CD14-positive monocyte (primary cell): ENCODE measurements at regions not wholly inside any gene's neighbourhood (a gene's known extent, or its start where the extent isn't known, plus 50 kb on each side); places are given as distances from the start of the nearest gene placed in this dataset.

Source experiments
- DNase-seq, 3 donors: peaks; one replicate each; pipeline ENCODE4 v3.0.0-alpha.2; 2011 to 2022
- H2AFZ ChIP-seq: 2 replicates; pipeline ENCODE4 v1.6.0; 2012; ENCODE audit warnings: mild to moderate bottlenecking, low read depth, low read length, inconsistent platforms; ENCODE audit not compliant: insufficient read depth, poor library complexity, severe bottlenecking
- H3K27ac ChIP-seq, 2 donors: 1 replicate in 1 of 2; 2 replicates in 1 of 2; pipeline ENCODE4 v1.5.1; 2012 to 2013; ENCODE audit warnings: low read length in 2 of 2, control low read depth in 1 of 2, inconsistent platforms in 1 of 2, low read depth in 1 of 2, mild to moderate bottlenecking in 1 of 2
- H3K27me3 ChIP-seq, 2 donors: one replicate each; pipeline versions ENCODE4 v1.6.0 to v1.6.1; 2011 to 2013; ENCODE audit warnings: low read length in 2 of 2; ENCODE audit not compliant: control insufficient read depth in 2 of 2, insufficient read depth in 2 of 2
- H3K36me3 ChIP-seq, 2 donors: replicated peaks in 1 of 2; 1 replicate in 1 of 2; 2 replicates in 1 of 2; pipeline versions ENCODE4 v1.5.1 to v1.6.1; 2012 to 2013; ENCODE audit warnings: low read length in 2 of 2, control low read depth in 1 of 2, inconsistent platforms in 1 of 2, mild to moderate bottlenecking in 1 of 2; ENCODE audit not compliant: insufficient read depth in 2 of 2, control insufficient read depth in 1 of 2
- H3K4me1 ChIP-seq, 2 donors: 1 replicate in 1 of 2; 2 replicates in 1 of 2; pipeline versions ENCODE4 v1.5.1 to v1.6.1; 2012 to 2013; ENCODE audit warnings: low read length in 2 of 2, control low read depth in 1 of 2, inconsistent platforms in 1 of 2, mild to moderate bottlenecking in 1 of 2, moderate library complexity in 1 of 2; ENCODE audit not compliant: insufficient read depth in 2 of 2, control insufficient read depth in 1 of 2
- H3K4me2 ChIP-seq: replicated peaks from 2 replicates; pipeline ENCODE3; 2012; ENCODE audit warnings: low read length, moderate library complexity, mild to moderate bottlenecking; ENCODE audit not compliant: poor library complexity, severe bottlenecking; ENCODE audit errors: extremely low read depth
- H3K4me3 ChIP-seq, 3 experiments: fragments of 200-600 bp in 1 of 3; sonication (generic) in 1 of 3; replicated peaks in 1 of 3; 1 replicate in 2 of 3; 2 replicates in 1 of 3; pipeline ENCODE4 v1.5.1; 2011 to 2013; ENCODE audit warnings: low read length in 3 of 3, mild to moderate bottlenecking in 3 of 3, control low read depth in 2 of 3, low read depth in 2 of 3, inconsistent platforms in 1 of 3, moderate library complexity in 1 of 3
- H3K79me2 ChIP-seq: 2 replicates; pipeline ENCODE4 v1.6.0; 2012; ENCODE audit warnings: mild to moderate bottlenecking, control low read depth, inconsistent platforms, low read length, moderate library complexity; ENCODE audit not compliant: insufficient read depth
- H3K9ac ChIP-seq: 2 replicates; pipeline ENCODE4 v1.6.0; 2017; ENCODE audit warnings: low read length, mild to moderate bottlenecking; ENCODE audit not compliant: insufficient read depth, poor library complexity, severe bottlenecking
- H3K9me3 ChIP-seq, 2 donors: replicated peaks in 1 of 2; 1 replicate in 1 of 2; 2 replicates in 1 of 2; pipeline versions ENCODE4 v1.5.1 to v1.6.1; 2012 to 2013; ENCODE audit warnings: low read length in 2 of 2, control low read depth in 1 of 2; ENCODE audit not compliant: control insufficient read depth in 1 of 2, insufficient read depth in 1 of 2
- H4K20me1 ChIP-seq: 2 replicates; pipeline ENCODE4 v1.6.0; 2012; ENCODE audit warnings: mild to moderate bottlenecking, low read length, control low read depth, moderate library complexity; ENCODE audit not compliant: insufficient read depth
- H3K27ac Mint-ChIP-seq, 7 donors: one replicate each; pipeline ENCODE4 v1.8.0; 2020; ENCODE audit warnings: mild to moderate bottlenecking in 7 of 7, mixed read lengths in 7 of 7, moderate library complexity in 6 of 7, inconsistent platforms in 2 of 7
- H3K27me3 Mint-ChIP-seq, 3 donors: one replicate each; pipeline ENCODE4 v1.8.0; 2021 to 2022; ENCODE audit warnings: low read depth in 3 of 3, mild to moderate bottlenecking in 3 of 3, mixed read lengths in 3 of 3, moderate library complexity in 3 of 3, inconsistent platforms in 1 of 3
- H3K36me3 Mint-ChIP-seq, 2 donors: one replicate each; pipeline ENCODE4 v1.8.0; 2020; ENCODE audit warnings: mixed read lengths in 2 of 2, inconsistent platforms in 1 of 2, mild to moderate bottlenecking in 1 of 2
- H3K4me1 Mint-ChIP-seq: one replicate; pipeline ENCODE4 v1.8.0; 2020; ENCODE audit warnings: mild to moderate bottlenecking, mixed read lengths
- H3K4me3 Mint-ChIP-seq, 2 donors: one replicate each; pipeline ENCODE4 v1.8.0; 2020; ENCODE audit warnings: mild to moderate bottlenecking in 2 of 2, mixed read lengths in 2 of 2, moderate library complexity in 1 of 2
- H3K9me3 Mint-ChIP-seq, 7 donors: one replicate each; pipeline ENCODE4 v1.8.0; 2020 to 2022; ENCODE audit warnings: mixed read lengths in 7 of 7, mild to moderate bottlenecking in 6 of 7, moderate library complexity in 6 of 7, inconsistent platforms in 2 of 7
- WGBS: methylation state at CpG from one replicate; pipeline ENCODE4 v1.1.5; 2013; ENCODE audit warnings: missing lambda C conversion rate; ENCODE audit not compliant: insufficient coverage; 5-methylcytosine and 5-hydroxymethylcytosine counted together
- intact Hi-C, 2 donors: fragments of 100-400 bp; cut with micrococcal nuclease; formaldehyde crosslinking; loops; one replicate each; pipeline versions ENCODE4 v1.15.0 to v1.15.1; 2023
- TF ChIP-seq, protein P1 (sequence below): fragments of 200-600 bp; IDR thresholded peaks from one replicate; pipeline ENCODE4 v1.8.0; 2022; ENCODE audit warnings: antibody characterized with exemption, mild to moderate bottlenecking

DNA sequence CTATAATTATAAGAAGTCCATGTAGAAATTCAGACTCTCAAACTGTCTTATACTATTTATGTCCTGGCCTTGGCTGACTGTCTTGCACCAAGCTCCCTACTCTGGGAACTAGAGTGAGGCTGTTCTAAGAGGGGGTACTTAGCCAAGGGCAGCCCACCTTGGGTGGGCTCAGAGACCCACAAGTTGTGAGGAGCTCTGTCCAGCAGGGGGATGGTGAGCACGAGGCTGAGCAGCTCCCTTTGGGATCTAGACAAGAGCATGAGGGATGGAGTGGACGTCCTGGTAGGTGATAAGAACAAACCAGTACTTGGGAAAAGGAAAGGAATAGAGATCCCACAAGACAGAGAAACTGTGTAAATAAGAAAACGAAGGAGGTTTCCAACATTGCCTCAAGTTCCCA, 127.1 kb upstream of the SLC44A3 start:
- Histone ChIP-seq H3K27me3 (no peaks in the 10 kb centered on the region), H3K36me3 (no peaks in the 10 kb centered on the region), H4K20me1 (no peaks in the 10 kb centered on the region), H3K4me3 (no peak overlapping the region), H3K27ac (no peak overlapping the region), H3K4me2 (no peak overlapping the region), H3K9me3 (peaks cover 0 to 5% of the 10 kb centered on the region in 2 donors), H3K4me1 (peaks cover 0 to 7% of the 10 kb centered on the region in 2 donors), H3K9ac (no peak overlapping the region), H3K79me2 (no peaks in the 10 kb centered on the region), H2AFZ (no peak overlapping the region)
- Mint-ChIP-seq H3K4me3 (no peak overlapping the region), H3K9me3 (peaks cover 4 to 8% (median 6%) of the 10 kb centered on the region in 7 donors), H3K27ac (no peak overlapping the region), H3K4me1 (peaks cover 15% of the 10 kb centered on the region), H3K36me3 (no peaks in the 10 kb centered on the region), H3K27me3 (peaks cover 0 to 4% (median 3%) of the 10 kb centered on the region in 3 donors)
- no peak for DNase-seq
- TF ChIP-seq, protein P1, sequence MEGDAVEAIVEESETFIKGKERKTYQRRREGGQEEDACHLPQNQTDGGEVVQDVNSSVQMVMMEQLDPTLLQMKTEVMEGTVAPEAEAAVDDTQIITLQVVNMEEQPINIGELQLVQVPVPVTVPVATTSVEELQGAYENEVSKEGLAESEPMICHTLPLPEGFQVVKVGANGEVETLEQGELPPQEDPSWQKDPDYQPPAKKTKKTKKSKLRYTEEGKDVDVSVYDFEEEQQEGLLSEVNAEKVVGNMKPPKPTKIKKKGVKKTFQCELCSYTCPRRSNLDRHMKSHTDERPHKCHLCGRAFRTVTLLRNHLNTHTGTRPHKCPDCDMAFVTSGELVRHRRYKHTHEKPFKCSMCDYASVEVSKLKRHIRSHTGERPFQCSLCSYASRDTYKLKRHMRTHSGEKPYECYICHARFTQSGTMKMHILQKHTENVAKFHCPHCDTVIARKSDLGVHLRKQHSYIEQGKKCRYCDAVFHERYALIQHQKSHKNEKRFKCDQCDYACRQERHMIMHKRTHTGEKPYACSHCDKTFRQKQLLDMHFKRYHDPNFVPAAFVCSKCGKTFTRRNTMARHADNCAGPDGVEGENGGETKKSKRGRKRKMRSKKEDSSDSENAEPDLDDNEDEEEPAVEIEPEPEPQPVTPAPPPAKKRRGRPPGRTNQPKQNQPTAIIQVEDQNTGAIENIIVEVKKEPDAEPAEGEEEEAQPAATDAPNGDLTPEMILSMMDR: no peak
- WGBS: 92% methylated on average over 2 of the region's 3 CpGs
- intact Hi-C loops: no loop called here

DNA sequence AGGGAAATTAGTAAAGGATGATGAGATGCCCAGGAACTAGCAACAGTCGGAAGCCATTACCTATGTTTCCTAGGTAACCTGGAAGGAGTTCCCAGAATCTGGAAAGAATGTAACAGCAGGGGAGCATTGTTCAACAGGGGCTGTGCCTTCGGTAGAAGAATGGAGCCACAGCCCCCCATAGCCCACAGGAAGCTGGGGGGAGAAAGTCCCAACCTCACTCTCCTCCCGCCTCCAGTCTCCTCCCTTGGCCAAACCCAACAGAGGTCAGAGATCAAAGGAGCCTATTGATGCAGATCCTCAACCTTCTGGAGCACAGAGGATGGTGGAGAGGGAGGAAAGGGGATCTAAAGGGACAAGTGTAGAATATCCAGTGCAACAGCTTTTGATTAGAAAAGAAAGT, 131.5 kb upstream of the SLC44A3 start:
- Histone ChIP-seq H3K79me2 (no peaks in the 10 kb centered on the region), H3K9me3 (peaks cover 0 to 11% of the 10 kb centered on the region in 2 donors), H4K20me1 (no peaks in the 10 kb centered on the region), H3K4me1 (peaks cover 0 to 7% of the 10 kb centered on the region in 2 donors), H3K27ac (no peak overlapping the region), H3K4me3 (no peak overlapping the region), H2AFZ (no peak overlapping the region), H3K27me3 (no peaks in the 10 kb centered on the region), H3K4me2 (no peak overlapping the region), H3K9ac (no peak overlapping the region), H3K36me3 (no peaks in the 10 kb centered on the region)
- intact Hi-C loops: no loop called here
- Mint-ChIP-seq H3K36me3 (no peaks in the 10 kb centered on the region), H3K27ac (no peak overlapping the region), H3K4me1 (peaks cover 11% of the 10 kb centered on the region), H3K4me3 (no peak overlapping the region), H3K9me3 (peaks cover 8 to 15% (median 12%) of the 10 kb centered on the region in 7 donors), H3K27me3 (peaks cover 2 to 8% (median 7%) of the 10 kb centered on the region in 3 donors)
- TF ChIP-seq, protein P1: no peak
- no peak for DNase-seq
- 100% methylated on average over 1 of the region's 3 CpGs for WGBS
